Osteocyte (in vitro differentiated cells): ENCODE measurements at regions not wholly inside any gene's neighbourhood (a gene's known extent, or its start where the extent isn't known, plus 50 kb on each side); places are given as distances from the start of the nearest gene placed in this dataset.

Experiments
- DNase-seq: peaks from one replicate; pipeline ENCODE4 v3.0.0; 2021; ENCODE audit warnings: mixed read lengths; ENCODE audit not compliant: unreplicated experiment; ENCODE audit errors: extremely low spot score
- H3K27ac Mint-ChIP-seq: one replicate; pipeline ENCODE4 v1.8.0; 2021; ENCODE audit warnings: mild to moderate bottlenecking, mixed read lengths; ENCODE audit not compliant: unreplicated experiment
- H3K27me3 Mint-ChIP-seq: one replicate; pipeline ENCODE4 v1.8.0; 2021; ENCODE audit warnings: mixed read lengths; ENCODE audit not compliant: unreplicated experiment
- H3K36me3 Mint-ChIP-seq: one replicate; pipeline ENCODE4 v1.8.0; 2021; ENCODE audit warnings: mixed read lengths; ENCODE audit not compliant: unreplicated experiment
- H3K4me1 Mint-ChIP-seq: one replicate; pipeline ENCODE4 v1.8.0; 2021; ENCODE audit warnings: mixed read lengths; ENCODE audit not compliant: unreplicated experiment
- H3K4me3 Mint-ChIP-seq: one replicate; pipeline ENCODE4 v1.8.0; 2021; ENCODE audit warnings: mild to moderate bottlenecking, moderate library complexity, mixed read lengths; ENCODE audit not compliant: unreplicated experiment
- H3K9me3 Mint-ChIP-seq: one replicate; pipeline ENCODE4 v1.8.0; 2021; ENCODE audit warnings: mixed read lengths; ENCODE audit not compliant: unreplicated experiment
- TF ChIP-seq, protein P1 (sequence below): fragments of 200-600 bp; sonication (generic); IDR thresholded peaks from 2 replicates; pipeline ENCODE4 v1.5.0; 2021; ENCODE audit warnings: antibody characterized with exemption, mild to moderate bottlenecking, moderate library complexity

DNA sequence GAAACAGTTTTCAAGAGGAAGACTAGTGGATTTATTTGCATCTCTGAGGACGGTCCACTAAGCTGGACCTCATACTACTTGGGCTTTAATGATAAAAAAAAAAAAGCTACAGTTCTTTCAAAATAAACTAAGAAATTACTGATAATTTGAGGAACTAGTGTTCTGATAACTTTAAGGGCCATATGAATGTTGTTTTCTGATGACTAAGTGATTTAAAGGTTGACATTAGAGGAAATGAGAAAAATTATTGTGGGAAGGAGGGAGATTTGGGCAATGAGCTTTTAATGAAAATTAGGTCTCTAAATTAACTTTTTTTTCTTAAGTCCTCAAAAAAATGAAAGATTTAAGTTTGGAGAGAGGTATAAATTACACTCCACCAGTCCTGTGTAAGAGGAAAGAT, 60.8 kb upstream of the IL2 start:
- H3K4me1 Mint-ChIP-seq = no peaks in the 10 kb centered on the region
- H3K9me3 Mint-ChIP-seq = no peaks in the 10 kb centered on the region
- peaks cover 72% of the 10 kb centered on the region for H3K27me3 Mint-ChIP-seq
- no peak for DNase-seq
- no peaks in the 10 kb centered on the region for H3K36me3 Mint-ChIP-seq
- TF ChIP-seq, protein P1, sequence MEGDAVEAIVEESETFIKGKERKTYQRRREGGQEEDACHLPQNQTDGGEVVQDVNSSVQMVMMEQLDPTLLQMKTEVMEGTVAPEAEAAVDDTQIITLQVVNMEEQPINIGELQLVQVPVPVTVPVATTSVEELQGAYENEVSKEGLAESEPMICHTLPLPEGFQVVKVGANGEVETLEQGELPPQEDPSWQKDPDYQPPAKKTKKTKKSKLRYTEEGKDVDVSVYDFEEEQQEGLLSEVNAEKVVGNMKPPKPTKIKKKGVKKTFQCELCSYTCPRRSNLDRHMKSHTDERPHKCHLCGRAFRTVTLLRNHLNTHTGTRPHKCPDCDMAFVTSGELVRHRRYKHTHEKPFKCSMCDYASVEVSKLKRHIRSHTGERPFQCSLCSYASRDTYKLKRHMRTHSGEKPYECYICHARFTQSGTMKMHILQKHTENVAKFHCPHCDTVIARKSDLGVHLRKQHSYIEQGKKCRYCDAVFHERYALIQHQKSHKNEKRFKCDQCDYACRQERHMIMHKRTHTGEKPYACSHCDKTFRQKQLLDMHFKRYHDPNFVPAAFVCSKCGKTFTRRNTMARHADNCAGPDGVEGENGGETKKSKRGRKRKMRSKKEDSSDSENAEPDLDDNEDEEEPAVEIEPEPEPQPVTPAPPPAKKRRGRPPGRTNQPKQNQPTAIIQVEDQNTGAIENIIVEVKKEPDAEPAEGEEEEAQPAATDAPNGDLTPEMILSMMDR = no peak
- no peak overlapping the region for H3K27ac Mint-ChIP-seq
- no peak overlapping the region for H3K4me3 Mint-ChIP-seq

DNA sequence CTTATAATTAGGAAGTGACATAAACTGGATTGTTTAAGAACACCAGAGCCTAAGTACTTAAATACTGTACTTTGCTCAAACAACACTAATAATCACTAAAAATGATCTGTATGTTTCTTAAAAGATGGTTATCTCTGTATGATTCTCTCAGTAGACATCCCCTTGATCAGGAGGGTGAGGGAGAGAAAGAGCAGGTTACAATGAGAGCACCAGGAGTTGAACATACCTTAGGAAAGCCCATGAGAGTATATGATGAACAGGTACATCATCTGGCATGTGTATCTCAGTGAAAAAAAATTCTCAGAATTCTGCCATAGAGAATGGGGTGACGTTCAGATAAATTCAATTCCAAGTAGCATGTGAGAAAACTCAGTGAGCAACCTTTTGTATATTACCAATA, 59.9 kb upstream of the IL2 start:
- Mint-ChIP-seq H3K4me1 (no peaks in the 10 kb centered on the region), H3K36me3 (no peaks in the 10 kb centered on the region), H3K9me3 (no peaks in the 10 kb centered on the region), H3K4me3 (no peak overlapping the region), H3K27ac (no peak overlapping the region), H3K27me3 (peaks cover 75% of the 10 kb centered on the region)
- no peak for DNase-seq
- TF ChIP-seq, protein P1 = no peak

DNA sequence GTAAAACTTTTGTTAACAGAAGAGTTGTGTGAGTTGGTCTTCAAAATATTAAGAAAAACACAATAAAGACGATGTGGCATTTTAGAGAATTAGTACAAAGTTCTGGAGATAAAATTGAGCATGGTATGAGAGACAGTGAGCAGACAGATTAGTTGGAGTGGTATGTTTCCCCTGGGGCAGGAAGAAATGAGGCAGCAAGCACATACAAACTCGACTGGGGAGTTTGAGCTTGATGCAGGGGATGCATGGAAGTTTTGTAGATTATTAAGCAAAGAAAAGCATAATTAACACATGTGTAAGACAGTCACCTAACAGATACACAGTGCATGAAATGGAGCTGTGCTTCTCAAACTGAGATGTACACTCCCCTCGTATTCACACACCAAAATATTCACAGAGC, 58.1 kb upstream of the IL2 start:
- Mint-ChIP-seq H3K27me3 (peaks cover 64% of the 10 kb centered on the region), H3K9me3 (no peaks in the 10 kb centered on the region), H3K4me1 (no peaks in the 10 kb centered on the region), H3K4me3 (no peak overlapping the region), H3K27ac (no peak overlapping the region), H3K36me3 (no peaks in the 10 kb centered on the region)
- DNase-seq = no peak
- TF ChIP-seq, protein P1 = no peak

- no peaks in the 10 kb centered on the region for H3K9me3 Mint-ChIP-seq
- H3K27ac Mint-ChIP-seq = no peak overlapping the region
- DNase-seq = no peak
- H3K36me3 Mint-ChIP-seq = no peaks in the 10 kb centered on the region
- no peak overlapping the region for H3K4me3 Mint-ChIP-seq
- TF ChIP-seq, protein P1 = no peak
- peaks cover 58% of the 10 kb centered on the region for H3K27me3 Mint-ChIP-seq
- H3K4me1 Mint-ChIP-seq = no peaks in the 10 kb centered on the region
Measured at GRCh38 chr4:122512430-122512829, 55.9 kb upstream of the IL2 start.

DNA sequence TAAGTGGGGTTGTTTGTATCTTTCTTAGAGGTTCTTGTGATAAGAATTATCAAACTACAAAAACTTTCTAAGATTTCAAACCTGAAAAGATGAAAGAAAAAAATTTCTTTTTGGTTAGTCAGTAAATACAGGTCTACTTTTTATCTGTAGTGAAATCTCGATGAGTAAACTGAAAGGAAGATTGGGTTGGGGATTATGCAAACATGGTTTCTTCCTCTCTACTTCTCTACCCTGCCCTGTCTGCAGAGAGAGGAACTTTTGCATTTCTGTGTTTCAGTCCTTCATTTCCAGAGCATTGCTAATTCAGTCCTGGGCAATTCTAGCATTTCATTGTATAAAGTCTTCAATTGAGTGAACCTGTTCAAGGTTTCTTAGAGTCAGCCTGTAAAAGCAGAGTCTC, 51.6 kb upstream of the IL2 start:
- H3K4me1 Mint-ChIP-seq = no peaks in the 10 kb centered on the region
- no peak overlapping the region for H3K4me3 Mint-ChIP-seq
- no peaks in the 10 kb centered on the region for H3K9me3 Mint-ChIP-seq
- no peak for DNase-seq
- H3K36me3 Mint-ChIP-seq = no peaks in the 10 kb centered on the region
- TF ChIP-seq, protein P1 = no peak
- H3K27me3 Mint-ChIP-seq = peaks cover 36% of the 10 kb centered on the region
- no peak overlapping the region for H3K27ac Mint-ChIP-seq
